HCT116 (cell line): ENCODE measurements at regions not wholly inside any gene's neighbourhood (a gene's known extent, or its start where the extent isn't known, plus 50 kb on each side); places are given as distances from the start of the nearest gene placed in this dataset.

Experiments
- ATAC-seq: fragments of 200-7000 bp; cut with Tn5 transposase; 2 replicates; pipeline ENCODE4 v1.9.1; 2020; ENCODE audit warnings: mild to moderate bottlenecking, moderate library complexity
- BruUV-seq: library from RNA; stranded (reverse); fragments of 400-500 nt; replicated peaks from 2 replicates; lab custom pipeline; 2021; lab: Mats Ljungman, UMichigan
- CTCF ChIA-PET: fragments of 300-600 bp; sonication (Branson Sonifier 250); formaldehyde crosslinking; loops from one replicate; lab custom pipeline; 2021; ENCODE audit warnings: antibody characterized with exemption; lab: Charles Lee
- POLR2A ChIA-PET: fragments of 300-600, 350-600 bp; sonication (Branson Sonifier 250); formaldehyde crosslinking; loops from one replicate; lab custom pipeline; 2021; ENCODE audit warnings: antibody characterized with exemption; lab: Charles Lee
- RAD21 ChIA-PET, 2 experiments: fragments of 300-600 bp; sonication (Branson Sonifier 250); formaldehyde crosslinking; loops; one replicate each; lab custom pipeline; 2023; ENCODE audit warnings: low total read pairs in 2 of 2; ENCODE audit not compliant: uncharacterized antibody in 2 of 2, unreplicated experiment in 2 of 2, low non-redundant PET in 1 of 2; lab: Charles Lee
- DNase-seq: peaks from one replicate; pipeline ENCODE4 v3.0.0-alpha.2; 2010; ENCODE audit warnings: low read depth, low spot score
- H2AFZ ChIP-seq: fragments of 200-600 bp; shearing (Covaris generic), sonication (generic); 2 replicates; pipeline ENCODE4 v1.6.1; 2017; ENCODE audit warnings: low read depth, mixed run types, mixed read lengths, antibody characterized with exemption, low read length; ENCODE audit not compliant: poor library complexity, severe bottlenecking
- H3K27ac ChIP-seq: 2 replicates; pipeline ENCODE4 v1.5.1; 2012; ENCODE audit warnings: low read depth, low read length
- H3K27me3 ChIP-seq: fragments of 200-600 bp; sonication (generic); 2 replicates; pipeline ENCODE4 v1.6.1; 2016; ENCODE audit warnings: mixed run types, low read length, mixed read lengths; ENCODE audit not compliant: insufficient read depth
- H3K36me3 ChIP-seq, 2 experiments: fragments of 200-500 bp in 1 of 2; fragments of 200-600 bp in 1 of 2; sonication (Bioruptor generic) in 1 of 2; sonication (generic) in 1 of 2; 2 replicates each; pipeline versions ENCODE4 v1.5.1 to v1.6.1; 2014 to 2016; ENCODE audit warnings: low read length in 2 of 2, inconsistent platforms in 1 of 2, mixed read lengths in 1 of 2, mixed run types in 1 of 2; ENCODE audit not compliant: insufficient read depth in 2 of 2, control insufficient read depth in 1 of 2
- H3K4me1 ChIP-seq, 2 experiments: fragments of 200-600 bp in 1 of 2; sonication (generic) in 1 of 2; 2 replicates each; pipeline versions ENCODE4 v1.5.1 to v1.6.1; 2012 to 2017; ENCODE audit warnings: low read length in 2 of 2, inconsistent platforms in 1 of 2, mild to moderate bottlenecking in 1 of 2, mixed read lengths in 1 of 2, mixed run types in 1 of 2, moderate library complexity in 1 of 2; ENCODE audit not compliant: insufficient read depth in 2 of 2, control insufficient read depth in 1 of 2
- H3K4me2 ChIP-seq: fragments of 200-600 bp; sonication (generic); 2 replicates; pipeline ENCODE4 v1.6.1; 2017; ENCODE audit warnings: mixed run types, low read length, mixed read lengths
- H3K4me3 ChIP-seq, 2 experiments: fragments of 200-600 bp in 1 of 2; sonication (generic) in 1 of 2; replicated peaks in 1 of 2; 2 replicates each; pipeline ENCODE4 v1.5.1; 2011 to 2016; ENCODE audit warnings: low read length in 2 of 2, control low read depth in 1 of 2, low read depth in 1 of 2, mild to moderate bottlenecking in 1 of 2, mixed read lengths in 1 of 2, mixed run types in 1 of 2
- H3K79me2 ChIP-seq: fragments of 200-600 bp; sonication (generic); 2 replicates; pipeline ENCODE4 v1.6.1; 2017; ENCODE audit warnings: mild to moderate bottlenecking, mixed run types, low read length, moderate library complexity, mixed read lengths; ENCODE audit not compliant: insufficient read depth
- H3K9ac ChIP-seq: fragments of 200-600 bp; sonication (generic); 2 replicates; pipeline ENCODE4 v1.6.1; 2016; ENCODE audit warnings: low read length, mixed read lengths
- H3K9me2 ChIP-seq: fragments of 200-600 bp; sonication (generic), shearing (Covaris generic); 2 replicates; pipeline ENCODE4 v1.6.1; 2017; ENCODE audit warnings: mixed run types, mild to moderate bottlenecking, moderate library complexity; ENCODE audit not compliant: insufficient read depth
- H3K9me3 ChIP-seq, 2 experiments: fragments of 200-500 bp in 1 of 2; fragments of 200-600 bp in 1 of 2; sonication (Bioruptor generic) in 1 of 2; sonication (generic) in 1 of 2; 2 replicates each; pipeline ENCODE4 v1.6.1; 2014 to 2017; ENCODE audit warnings: low read length in 2 of 2, mixed read lengths in 2 of 2, inconsistent platforms in 1 of 2, low read depth in 1 of 2, mild to moderate bottlenecking in 1 of 2, mixed run types in 1 of 2, moderate library complexity in 1 of 2; ENCODE audit not compliant: control insufficient read depth in 1 of 2, insufficient read depth in 1 of 2
- H4K20me1 ChIP-seq: fragments of 200-600 bp; sonication (generic), shearing (Covaris generic); 2 replicates; pipeline ENCODE4 v1.6.1; 2017; ENCODE audit warnings: mixed run types, mild to moderate bottlenecking, moderate library complexity; ENCODE audit not compliant: insufficient read depth
- ATF3 ChIP-seq: IDR thresholded peaks from 2 replicates; pipeline ENCODE4 v1.6.1; 2012
- CBX3 ChIP-seq: IDR thresholded peaks from 2 replicates; pipeline ENCODE4 v1.6.1; 2012; ENCODE audit warnings: low read depth
- CEBPB ChIP-seq: IDR thresholded peaks from 2 replicates; pipeline ENCODE4 v1.6.1; 2012; ENCODE audit warnings: low read depth
- EGR1 ChIP-seq: IDR thresholded peaks from 2 replicates; pipeline ENCODE4 v1.6.1; 2012; ENCODE audit warnings: low read depth
- EZH2 ChIP-seq: fragments of 200-600 bp; sonication (generic); IDR thresholded peaks from 2 replicates; pipeline ENCODE4 v1.6.1; 2017; ENCODE audit warnings: antibody characterized with exemption, mixed run types
- MAX ChIP-seq: IDR thresholded peaks from 2 replicates; pipeline ENCODE4 v1.6.1; 2012
- SIN3A ChIP-seq: IDR thresholded peaks from 2 replicates; pipeline ENCODE4 v1.6.1; 2012; ENCODE audit warnings: low read depth
- intact Hi-C: fragments of 100-400 bp; cut with micrococcal nuclease; formaldehyde crosslinking; loops from 2 replicates; pipeline ENCODE4 v1.10.0; 2022

GRCh38 chr4:79585330-79585729, 177.3 kb upstream of the GK2 start:
- no peak for ATAC-seq
- H3K27ac ChIP-seq, result no peak overlapping the region

GRCh38 chr4:79584902-79585301, 176.9 kb upstream of the GK2 start:
- TF ChIP-seq SIN3A, result no peak
- TF ChIP-seq MAX, result no peak
- no peak for TF ChIP-seq ATF3
- TF ChIP-seq CBX3, result no peak
- TF ChIP-seq EZH2, result no peak
- no TSS peak for BruUV-seq
- no peak overlapping the region for H3K9ac ChIP-seq
- ChIA-PET CTCF (no interaction called here), POLR2A (no interaction called here), RAD21 (no interaction called here)
- H3K4me1 ChIP-seq, result no peaks in the 10 kb centered on the region
- DNase-seq (no peak), ATAC-seq (no peak)
- H4K20me1 ChIP-seq, result no peaks in the 10 kb centered on the region
- no peak overlapping the region for H3K4me2 ChIP-seq
- no peak overlapping the region for H3K4me3 ChIP-seq
- H3K36me3 ChIP-seq, result no peaks in the 10 kb centered on the region
- H3K79me2 ChIP-seq, result no peaks in the 10 kb centered on the region
- H3K9me2 ChIP-seq, result no peaks in the 10 kb centered on the region
- H3K9me3 ChIP-seq, result no peaks in the 10 kb centered on the region
- H3K27ac ChIP-seq, result no peak overlapping the region
- intact Hi-C loops, result no loop called here
- no peak overlapping the region for H2AFZ ChIP-seq
- H3K27me3 ChIP-seq, result 0 out of 2 replicates have a peak, but pooled peaks cover 13% of the 10 kb centered on the region

More at GRCh38 chr4:79585330-79585729, 177.3 kb upstream of the GK2 start:
- 0 out of 2 replicates have a peak, but pooled peaks cover 13% of the 10 kb centered on the region for H3K27me3 ChIP-seq
- CTCF ChIA-PET, result no interaction called here
- H3K9me3 ChIP-seq, result no peaks in the 10 kb centered on the region
- POLR2A ChIA-PET, result no interaction called here
- H3K9me2 ChIP-seq, result no peaks in the 10 kb centered on the region
- no peak for DNase-seq
- H3K4me1 ChIP-seq, result no peaks in the 10 kb centered on the region
- RAD21 ChIA-PET, result no interaction called here
- no peak for TF ChIP-seq CEBPB
- TF ChIP-seq EGR1, result no peak
- TF ChIP-seq EZH2, result no peak
- H3K4me3 ChIP-seq, result no peak overlapping the region
- no peak overlapping the region for H3K9ac ChIP-seq
- H2AFZ ChIP-seq, result no peak overlapping the region
- H3K4me2 ChIP-seq, result no peak overlapping the region
- BruUV-seq, result no TSS peak
- H3K36me3 ChIP-seq, result no peaks in the 10 kb centered on the region
- H4K20me1 ChIP-seq, result no peaks in the 10 kb centered on the region
- intact Hi-C loops, result no loop called here
- H3K79me2 ChIP-seq, result no peaks in the 10 kb centered on the region
